ENCODE measurements at regions not wholly inside any gene's neighbourhood (a gene's known extent, or its start where the extent isn't known, plus 50 kb on each side); places are given as distances from the start of the nearest gene placed in this dataset.

DNA sequence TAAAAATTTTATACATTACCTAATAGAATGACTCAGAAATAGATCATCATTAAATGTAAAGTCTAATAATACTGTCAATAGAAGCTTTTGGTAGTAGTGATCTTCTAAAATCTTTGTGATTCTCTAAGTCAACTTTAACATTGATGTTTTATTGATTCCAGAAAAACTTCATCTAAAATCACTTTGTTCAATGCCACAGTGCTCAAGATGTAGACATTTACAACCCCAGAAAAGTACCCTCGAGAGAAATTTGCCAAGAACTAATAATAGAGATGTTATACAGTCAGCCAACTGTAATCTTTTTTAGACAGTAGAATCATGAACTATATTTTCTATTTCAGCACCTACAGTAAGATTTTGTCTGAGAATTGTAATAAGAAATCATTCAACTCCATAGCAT lies 369.2 kb upstream of the AKR1E2 start:
- Histone ChIP-seq H3K4me1 (ENCODE audit: control insufficient read depth in 4 of 4, insufficient read depth in 4 of 4, low read length in 3 of 4) (no peaks in the 10 kb centered on the region), H3K36me3 (ENCODE audit: control insufficient read depth in 4 of 4, insufficient read depth in 3 of 4, low read depth in 1 of 4, low read length in 3 of 4) (no peaks in the 10 kb centered on the region), H3K27me3 (ENCODE audit: control insufficient read depth in 4 of 4, insufficient read depth in 4 of 4, low read length in 3 of 4) (no peaks in the 10 kb centered on the region), H3K27ac (ENCODE audit: low read depth in 1 of 2, low read length in 2 of 2) (no peak overlapping the region), H3K9ac (ENCODE audit: low read depth in 1 of 2, low read length in 2 of 2) (no peak overlapping the region), H3K4me3 (ENCODE audit: low read depth in 1 of 3, low read length in 3 of 3) (no peak overlapping the region), H3K9me3 (ENCODE audit: control insufficient read depth in 4 of 4, low read length in 3 of 4) (no peaks in the 10 kb centered on the region)
- DNase-seq (ENCODE audit: low spot score): no peak
- TF ChIP-seq, protein P1, sequence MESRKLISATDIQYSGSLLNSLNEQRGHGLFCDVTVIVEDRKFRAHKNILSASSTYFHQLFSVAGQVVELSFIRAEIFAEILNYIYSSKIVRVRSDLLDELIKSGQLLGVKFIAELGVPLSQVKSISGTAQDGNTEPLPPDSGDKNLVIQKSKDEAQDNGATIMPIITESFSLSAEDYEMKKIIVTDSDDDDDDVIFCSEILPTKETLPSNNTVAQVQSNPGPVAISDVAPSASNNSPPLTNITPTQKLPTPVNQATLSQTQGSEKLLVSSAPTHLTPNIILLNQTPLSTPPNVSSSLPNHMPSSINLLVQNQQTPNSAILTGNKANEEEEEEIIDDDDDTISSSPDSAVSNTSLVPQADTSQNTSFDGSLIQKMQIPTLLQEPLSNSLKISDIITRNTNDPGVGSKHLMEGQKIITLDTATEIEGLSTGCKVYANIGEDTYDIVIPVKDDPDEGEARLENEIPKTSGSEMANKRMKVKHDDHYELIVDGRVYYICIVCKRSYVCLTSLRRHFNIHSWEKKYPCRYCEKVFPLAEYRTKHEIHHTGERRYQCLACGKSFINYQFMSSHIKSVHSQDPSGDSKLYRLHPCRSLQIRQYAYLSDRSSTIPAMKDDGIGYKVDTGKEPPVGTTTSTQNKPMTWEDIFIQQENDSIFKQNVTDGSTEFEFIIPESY (IDR thresholded peaks at IDR 0.05): no peak
- no peak for TF ChIP-seq YY1 (IDR thresholded peaks at IDR 0.05)
- TF ChIP-seq FOXA1 (IDR thresholded peaks at IDR 0.05): no peak
- TF ChIP-seq TAF1 (conservative IDR thresholded peaks at IDR 0.05): no peak
- TF ChIP-seq EGR1 (IDR thresholded peaks at IDR 0.05; ENCODE audit: low read depth in 2 of 2): no peak
- TF ChIP-seq MAX (IDR thresholded peaks at IDR 0.05): no peak
- 57% methylated on average over 1 of the region's 1 CpG for WGBS

DNA sequence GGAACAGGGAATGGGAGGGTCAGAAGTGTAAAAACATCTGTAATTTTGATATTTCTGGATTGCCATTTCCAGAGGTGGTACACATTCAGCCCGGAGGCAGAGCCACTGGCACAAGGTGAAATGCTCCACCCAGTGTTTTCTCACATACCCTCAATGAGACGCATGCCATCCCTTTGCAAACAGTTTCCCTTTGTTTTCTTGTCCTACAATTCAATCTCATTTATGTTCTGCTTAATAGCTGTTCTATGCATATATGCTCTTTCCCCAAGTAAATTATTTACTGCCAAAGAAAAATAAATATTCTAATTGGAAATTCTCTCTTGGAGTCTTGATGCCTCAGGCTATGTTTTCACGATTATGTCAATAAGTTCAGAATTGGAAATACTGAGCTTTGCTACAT lies 369.7 kb upstream of the AKR1E2 start:
- TF ChIP-seq, protein P2, sequence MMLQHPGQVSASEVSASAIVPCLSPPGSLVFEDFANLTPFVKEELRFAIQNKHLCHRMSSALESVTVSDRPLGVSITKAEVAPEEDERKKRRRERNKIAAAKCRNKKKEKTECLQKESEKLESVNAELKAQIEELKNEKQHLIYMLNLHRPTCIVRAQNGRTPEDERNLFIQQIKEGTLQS (IDR thresholded peaks at IDR 0.05): no peak
- no peak for TF ChIP-seq CTCF (IDR thresholded peaks at IDR 0.05; ENCODE audit: low read depth, low read length, missing input control)
- TF ChIP-seq GABPA (IDR thresholded peaks at IDR 0.05 in 1 of 2, conservative IDR thresholded peaks at IDR 0.05 in 1 of 2): no peak
- TF ChIP-seq RXRA (IDR thresholded peaks at IDR 0.05): no peak
- TF ChIP-seq MAX (IDR thresholded peaks at IDR 0.05): no peak
- TF ChIP-seq HNF4A (conservative IDR thresholded peaks at IDR 0.05): no peak
- TF ChIP-seq, protein P1 (IDR thresholded peaks at IDR 0.05): no peak
- TF ChIP-seq FOXA2 (IDR thresholded peaks at IDR 0.05): no peak
- TF ChIP-seq RAD21 (IDR thresholded peaks at IDR 0.05): no peak
- TF ChIP-seq SP1 (IDR thresholded peaks at IDR 0.05): no peak
- TF ChIP-seq TAF1 (conservative IDR thresholded peaks at IDR 0.05): no peak
- no peak for TF ChIP-seq YY1 (IDR thresholded peaks at IDR 0.05)
- TF ChIP-seq JUND (IDR thresholded peaks at IDR 0.05): no peak
- TF ChIP-seq, protein P3, sequence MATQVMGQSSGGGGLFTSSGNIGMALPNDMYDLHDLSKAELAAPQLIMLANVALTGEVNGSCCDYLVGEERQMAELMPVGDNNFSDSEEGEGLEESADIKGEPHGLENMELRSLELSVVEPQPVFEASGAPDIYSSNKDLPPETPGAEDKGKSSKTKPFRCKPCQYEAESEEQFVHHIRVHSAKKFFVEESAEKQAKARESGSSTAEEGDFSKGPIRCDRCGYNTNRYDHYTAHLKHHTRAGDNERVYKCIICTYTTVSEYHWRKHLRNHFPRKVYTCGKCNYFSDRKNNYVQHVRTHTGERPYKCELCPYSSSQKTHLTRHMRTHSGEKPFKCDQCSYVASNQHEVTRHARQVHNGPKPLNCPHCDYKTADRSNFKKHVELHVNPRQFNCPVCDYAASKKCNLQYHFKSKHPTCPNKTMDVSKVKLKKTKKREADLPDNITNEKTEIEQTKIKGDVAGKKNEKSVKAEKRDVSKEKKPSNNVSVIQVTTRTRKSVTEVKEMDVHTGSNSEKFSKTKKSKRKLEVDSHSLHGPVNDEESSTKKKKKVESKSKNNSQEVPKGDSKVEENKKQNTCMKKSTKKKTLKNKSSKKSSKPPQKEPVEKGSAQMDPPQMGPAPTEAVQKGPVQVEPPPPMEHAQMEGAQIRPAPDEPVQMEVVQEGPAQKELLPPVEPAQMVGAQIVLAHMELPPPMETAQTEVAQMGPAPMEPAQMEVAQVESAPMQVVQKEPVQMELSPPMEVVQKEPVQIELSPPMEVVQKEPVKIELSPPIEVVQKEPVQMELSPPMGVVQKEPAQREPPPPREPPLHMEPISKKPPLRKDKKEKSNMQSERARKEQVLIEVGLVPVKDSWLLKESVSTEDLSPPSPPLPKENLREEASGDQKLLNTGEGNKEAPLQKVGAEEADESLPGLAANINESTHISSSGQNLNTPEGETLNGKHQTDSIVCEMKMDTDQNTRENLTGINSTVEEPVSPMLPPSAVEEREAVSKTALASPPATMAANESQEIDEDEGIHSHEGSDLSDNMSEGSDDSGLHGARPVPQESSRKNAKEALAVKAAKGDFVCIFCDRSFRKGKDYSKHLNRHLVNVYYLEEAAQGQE (IDR thresholded peaks at IDR 0.05): no peak
- no peaks in the 10 kb centered on the region for H3K4me1 ChIP-seq (ENCODE audit: control insufficient read depth in 4 of 4, insufficient read depth in 4 of 4, low read length in 3 of 4)
- H3K27me3 ChIP-seq (ENCODE audit: control insufficient read depth in 4 of 4, insufficient read depth in 4 of 4, low read length in 3 of 4): no peaks in the 10 kb centered on the region
- H3K4me3 ChIP-seq (ENCODE audit: low read depth in 1 of 3, low read length in 3 of 3): no peak overlapping the region
- WGBS: 82% methylated on average over 3 of the region's 3 CpGs
- H3K27ac ChIP-seq (ENCODE audit: low read depth in 1 of 2, low read length in 2 of 2): no peak overlapping the region
- no peaks in the 10 kb centered on the region for H3K9me3 ChIP-seq (ENCODE audit: control insufficient read depth in 4 of 4, low read length in 3 of 4)
- H3K9ac ChIP-seq (ENCODE audit: low read depth in 1 of 2, low read length in 2 of 2): no peak overlapping the region
- DNase-seq (ENCODE audit: low spot score): no peak
- no peaks in the 10 kb centered on the region for H3K36me3 ChIP-seq (ENCODE audit: control insufficient read depth in 4 of 4, insufficient read depth in 3 of 4, low read depth in 1 of 4, low read length in 3 of 4)

Measured in liver (tissue), 8 donors.